ENCODE measurements at regions not wholly inside any gene's neighbourhood (a gene's known extent, or its start where the extent isn't known, plus 50 kb on each side); places are given as distances from the start of the nearest gene placed in this dataset.
"Not testable (repeated sequence)": the region's sequence is repeated elsewhere in the genome, so short reads cannot be mapped to it uniquely, and the experiment has no call there.

DNA sequence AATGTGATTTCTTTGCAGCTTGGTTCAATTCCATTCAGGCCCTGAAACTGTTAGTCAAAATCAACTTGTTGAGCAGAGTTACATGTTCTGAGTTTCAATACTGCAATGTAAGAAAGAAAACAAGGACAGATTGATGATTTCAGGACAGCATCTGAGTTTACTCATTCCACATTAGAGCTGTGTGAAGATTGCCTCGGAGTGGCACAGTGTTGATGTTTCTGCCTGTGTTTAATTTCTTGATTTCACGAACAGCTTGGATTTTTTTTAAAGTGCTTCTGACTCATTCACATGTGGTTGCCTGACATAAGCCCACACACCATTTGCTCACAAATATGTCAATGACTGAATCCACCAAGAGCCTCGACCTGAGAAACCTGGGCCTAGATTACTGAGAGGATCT is 101.2 kb upstream of the PARD3 start:
- in situ Hi-C loops (cut with HindIII; ENCODE audit: low pct_unique_long_range_greater_than_20kb, low sequenced_read_pairs), result no loop called here
- DNase-seq (ENCODE audit: low read depth), result peak; percentile 60

- DNase-seq (ENCODE audit: low read depth), result no peak
- in situ Hi-C loops (cut with HindIII; ENCODE audit: low pct_unique_long_range_greater_than_20kb, low sequenced_read_pairs), result no loop called here
Measured at GRCh38 chr10:34912771-34913170, 97.7 kb upstream of the PARD3 start.

- DNase-seq (ENCODE audit: low read depth), result no peak
- in situ Hi-C loops (cut with HindIII; ENCODE audit: low pct_unique_long_range_greater_than_20kb, low sequenced_read_pairs), result no loop called here
Measured at GRCh38 chr10:34911661-34912205, 96.6 kb upstream of the PARD3 start.

DNA sequence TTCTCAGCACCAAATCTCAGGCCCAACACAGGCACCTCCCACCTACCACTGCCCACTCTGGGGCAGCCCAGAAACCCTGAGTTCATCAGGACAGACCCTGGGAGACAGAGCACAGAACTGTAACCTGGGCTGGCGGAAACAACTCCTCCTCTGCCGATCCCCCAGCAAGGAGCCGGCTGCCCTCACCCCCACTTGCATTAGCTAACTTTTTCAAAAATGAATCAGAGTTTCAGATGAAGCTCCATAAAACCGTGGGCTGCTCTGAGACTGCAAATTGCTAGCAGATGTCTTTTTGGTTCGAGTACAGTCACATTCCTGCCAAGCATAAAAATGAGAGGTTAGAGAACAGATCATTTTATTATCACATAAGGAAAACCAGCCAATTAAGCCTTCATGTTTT is 93.4 kb upstream of the PARD3 start:
- no peak for DNase-seq (ENCODE audit: low read depth)
- in situ Hi-C loops (cut with HindIII; ENCODE audit: low pct_unique_long_range_greater_than_20kb, low sequenced_read_pairs), result no loop called here

- in situ Hi-C loops (cut with HindIII; ENCODE audit: low pct_unique_long_range_greater_than_20kb, low sequenced_read_pairs), result no loop called here
- no peak for DNase-seq (ENCODE audit: low read depth)
Measured at GRCh38 chr10:34907743-34908430, 92.8 kb upstream of the PARD3 start.

- in situ Hi-C loops (cut with HindIII; ENCODE audit: low pct_unique_long_range_greater_than_20kb, low sequenced_read_pairs), result no loop called here
- peak; percentile 82 for DNase-seq (ENCODE audit: low read depth)
Measured at GRCh38 chr10:34906067-34906965, 91.2 kb upstream of the PARD3 start.

- DNase-seq (ENCODE audit: low read depth), result no peak
- in situ Hi-C loops (cut with HindIII; ENCODE audit: low pct_unique_long_range_greater_than_20kb, low sequenced_read_pairs), result no loop called here
Measured at GRCh38 chr10:34905200-34905927, 90.3 kb upstream of the PARD3 start.

- no peak for DNase-seq (ENCODE audit: low read depth)
- in situ Hi-C loops (cut with HindIII; ENCODE audit: low pct_unique_long_range_greater_than_20kb, low sequenced_read_pairs), result no loop called here
Measured at GRCh38 chr10:34904191-34904590, 89.1 kb upstream of the PARD3 start.

DNA sequence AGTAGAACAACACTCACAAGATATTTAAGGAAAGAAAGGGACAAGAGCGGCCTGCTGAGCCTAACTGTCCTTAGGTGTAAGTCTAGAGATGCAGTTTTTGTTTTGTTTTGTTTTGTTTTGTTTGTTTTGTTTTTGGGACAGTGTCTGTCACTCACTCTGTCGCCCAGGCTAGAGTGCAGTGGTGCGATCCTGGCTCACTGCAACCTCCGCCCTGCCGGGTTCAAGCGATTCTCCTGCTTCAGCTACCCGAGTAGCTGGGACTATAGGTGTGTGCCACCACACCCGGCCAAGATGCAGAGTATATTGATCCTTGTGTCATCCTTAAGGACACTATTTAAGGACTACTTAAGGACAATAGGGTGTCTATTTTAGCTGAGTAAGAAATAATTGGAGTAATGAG is 84.1 kb upstream of the PARD3 start:
- in situ Hi-C loops (cut with HindIII; ENCODE audit: low pct_unique_long_range_greater_than_20kb, low sequenced_read_pairs), result no loop called here
- no peak for DNase-seq (ENCODE audit: low read depth)

- no peak for DNase-seq (ENCODE audit: low read depth)
- in situ Hi-C loops (cut with HindIII; ENCODE audit: low pct_unique_long_range_greater_than_20kb, low sequenced_read_pairs), result no loop called here
Measured at GRCh38 chr10:34895977-34896376, 80.9 kb upstream of the PARD3 start.

- DNase-seq (ENCODE audit: low read depth); in situ Hi-C loops (cut with HindIII; ENCODE audit: low pct_unique_long_range_greater_than_20kb, low sequenced_read_pairs): not testable (repeated sequence)
Measured at GRCh38 chr10:34895046-34895445, 80.0 kb upstream of the PARD3 start.

DNA sequence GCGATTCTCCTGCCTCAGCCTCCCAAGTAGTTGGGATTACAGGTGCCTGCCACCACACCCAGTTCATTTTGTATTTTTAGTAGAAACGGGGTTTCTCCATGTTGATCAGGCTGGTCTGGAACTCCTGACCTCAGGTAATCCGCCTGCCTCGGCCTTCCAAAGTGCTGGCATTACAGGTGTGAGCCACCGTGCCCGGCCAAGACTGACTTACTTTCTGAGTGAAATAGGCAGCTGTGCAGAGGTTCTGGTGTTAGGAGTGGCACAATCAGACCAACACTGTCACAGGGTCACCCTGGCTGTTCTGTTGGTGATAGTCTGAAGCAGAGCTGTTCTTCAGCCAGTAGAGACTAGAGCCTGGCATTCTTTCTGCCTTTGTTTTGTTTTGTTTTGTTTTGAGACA is 77.4 kb upstream of the PARD3 start:
- in situ Hi-C loops (cut with HindIII; ENCODE audit: low pct_unique_long_range_greater_than_20kb, low sequenced_read_pairs); DNase-seq (ENCODE audit: low read depth): not testable (repeated sequence)

DNA sequence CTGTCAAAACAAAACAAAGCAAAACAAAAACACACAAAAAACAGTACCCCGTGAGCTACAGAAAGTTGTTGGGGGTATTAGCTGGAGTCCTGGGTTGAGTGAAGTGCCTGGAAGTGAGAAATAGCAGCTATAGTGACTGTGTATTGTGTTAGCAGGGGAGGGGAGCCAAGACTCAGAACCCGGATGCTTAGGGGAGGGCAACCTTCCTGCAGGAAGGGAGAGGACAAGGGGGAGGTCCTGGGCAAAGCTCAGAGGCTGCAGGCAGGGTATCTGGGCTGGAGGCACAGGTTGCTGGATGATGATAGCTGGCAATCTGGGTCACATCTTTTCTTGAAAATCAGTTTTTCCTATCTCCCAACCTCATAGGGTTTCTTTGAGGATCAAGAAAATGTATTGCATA is 75.8 kb upstream of the PARD3 start:
- in situ Hi-C loops (cut with HindIII; ENCODE audit: low pct_unique_long_range_greater_than_20kb, low sequenced_read_pairs), result no loop called here
- no peak for DNase-seq (ENCODE audit: low read depth)

DNA sequence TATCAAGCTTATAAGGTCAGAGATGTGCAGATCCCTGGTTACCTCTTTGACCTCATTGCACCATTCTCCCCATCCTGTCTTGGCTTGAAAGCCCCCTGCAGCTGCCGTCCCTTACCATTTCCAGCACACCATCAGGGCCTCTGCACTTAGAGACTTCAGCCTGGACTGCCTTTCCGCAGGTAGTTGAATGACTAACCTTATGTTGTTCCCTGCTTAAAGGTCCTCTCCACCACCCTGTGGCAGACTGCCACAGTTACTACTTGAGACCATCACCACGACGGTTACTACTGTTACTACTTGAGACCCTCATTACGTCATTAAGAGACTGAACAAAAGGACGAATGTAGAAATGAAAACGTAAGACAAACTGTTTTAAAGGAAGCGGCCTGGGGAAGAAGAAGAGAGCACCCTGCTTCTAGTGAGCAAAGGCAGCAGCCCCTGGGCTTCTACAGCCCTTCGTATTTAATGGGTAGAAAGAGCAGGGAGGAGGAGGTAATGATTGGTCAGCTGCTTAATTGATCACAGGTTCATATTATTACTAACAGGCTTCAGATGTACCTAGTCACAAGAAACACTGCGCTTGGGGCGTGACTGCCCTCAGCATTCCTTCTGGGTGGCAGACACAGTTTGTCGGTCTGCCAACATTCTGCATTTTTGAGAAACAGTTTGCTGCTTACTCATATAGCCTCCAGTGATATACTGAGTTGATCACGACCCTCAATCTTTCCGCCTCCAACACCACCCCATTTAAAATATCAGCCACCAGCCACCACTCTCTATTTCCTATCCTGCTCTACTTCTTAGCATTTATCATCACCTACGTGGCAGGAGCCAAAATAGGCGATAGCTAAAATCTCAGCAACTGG is 74.1 kb upstream of the PARD3 start:
- peak; percentile 12 for DNase-seq (ENCODE audit: low read depth)
- in situ Hi-C loops (cut with HindIII; ENCODE audit: low pct_unique_long_range_greater_than_20kb, low sequenced_read_pairs), result no loop called here

DNA sequence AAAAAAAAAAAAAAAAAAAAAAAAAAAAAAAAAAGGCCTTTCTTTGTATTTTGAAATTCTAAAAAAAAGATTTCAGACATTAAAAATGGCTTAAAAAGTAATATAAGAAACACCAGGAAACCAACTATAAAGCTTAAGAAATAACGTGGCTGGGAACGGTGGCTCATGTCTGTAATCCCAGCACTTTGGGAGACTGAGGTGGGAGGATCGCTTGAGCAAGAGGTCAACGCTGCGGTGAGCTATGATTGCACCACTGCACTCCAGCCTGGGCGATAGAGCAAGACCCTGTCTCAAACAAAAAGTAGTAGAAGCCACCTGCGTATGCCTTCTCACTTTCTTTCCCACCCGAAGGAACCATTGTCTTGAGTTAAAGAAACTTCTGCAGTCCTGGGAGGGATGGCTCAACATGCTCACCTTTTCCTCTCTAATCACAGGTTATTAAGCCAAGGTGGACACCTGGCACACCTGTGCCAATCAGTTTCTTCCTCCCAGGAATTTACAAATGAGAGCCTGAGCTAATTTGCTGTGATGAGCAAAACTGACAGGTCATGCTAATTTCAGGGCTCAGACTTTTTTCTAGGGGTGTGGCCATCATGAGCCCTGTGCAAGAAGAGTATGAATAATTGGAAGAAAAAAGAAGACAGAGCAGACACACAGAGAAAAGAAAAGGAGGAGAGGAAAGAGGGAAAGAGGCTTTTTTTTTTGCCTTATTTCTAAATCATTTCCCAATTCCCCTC is 72.0 kb upstream of the PARD3 start:
- in situ Hi-C loops (cut with HindIII; ENCODE audit: low pct_unique_long_range_greater_than_20kb, low sequenced_read_pairs), result no loop called here
- no peak for DNase-seq (ENCODE audit: low read depth)

DNA sequence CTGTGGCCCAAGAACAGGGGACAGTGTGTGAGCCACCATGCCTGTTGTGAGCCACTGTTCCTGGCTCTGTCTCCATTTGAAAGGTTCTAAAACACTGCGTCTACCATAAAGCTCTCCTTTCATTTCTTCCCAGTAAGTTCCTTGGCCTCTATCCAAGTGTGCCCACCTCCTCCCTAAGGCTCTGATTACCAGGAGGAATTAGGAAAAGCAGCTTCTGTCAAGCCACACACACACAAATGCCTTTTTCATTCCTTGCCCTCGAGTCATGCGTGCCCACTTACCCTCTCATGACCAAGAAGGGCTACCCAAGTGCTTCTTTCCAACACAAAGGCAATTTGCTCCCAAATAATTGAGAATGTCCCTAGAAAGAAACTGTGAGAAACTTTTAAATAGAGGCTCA is 70.8 kb upstream of the PARD3 start:
- in situ Hi-C loops (cut with HindIII; ENCODE audit: low pct_unique_long_range_greater_than_20kb, low sequenced_read_pairs), result no loop called here
- DNase-seq (ENCODE audit: low read depth), result no peak

DNA sequence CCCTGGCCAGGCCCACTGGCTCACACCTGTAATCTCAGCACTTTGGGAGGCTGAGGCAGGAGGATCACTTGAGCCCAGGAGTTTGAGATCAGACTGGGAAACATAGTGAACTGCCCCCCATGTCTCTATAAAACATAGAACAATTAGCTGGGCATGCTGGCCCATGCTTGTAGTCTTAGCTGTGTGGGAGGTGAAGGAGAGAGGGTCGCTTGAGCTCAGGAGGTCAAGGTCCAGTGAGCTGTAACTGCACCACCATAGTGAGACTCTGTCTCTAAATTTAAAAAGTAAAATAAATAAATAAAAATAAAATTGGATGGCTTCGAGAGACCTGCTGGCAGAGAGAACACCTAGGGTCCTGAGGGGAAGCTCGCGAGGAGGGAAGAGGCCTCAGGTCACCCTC is 69.9 kb upstream of the PARD3 start:
- in situ Hi-C loops (cut with HindIII; ENCODE audit: low pct_unique_long_range_greater_than_20kb, low sequenced_read_pairs), result no loop called here

More for the DNA sequence above, 69.9 kb upstream of the PARD3 start:
- DNase-seq (ENCODE audit: low read depth), result no peak

All from Caki2 (cell line).